HG03066 (cell line): ENCODE measurements at regions not wholly inside any gene's neighbourhood (a gene's known extent, or its start where the extent isn't known, plus 50 kb on each side); places are given as distances from the start of the nearest gene placed in this dataset.

Source experiments
- ATAC-seq: cut with Tn5 transposase; IDR thresholded peaks from one replicate; pipeline ENCODE4 v1.9.1; 2021; ENCODE audit warnings: low read depth; ENCODE audit not compliant: unreplicated experiment

- no peak for ATAC-seq
Observed at GRCh38 chr2:30367232-30368070, 79.6 kb upstream of the LCLAT1 start.

- no peak for ATAC-seq
Observed at GRCh38 chr2:30368258-30368657, 78.8 kb upstream of the LCLAT1 start.

GRCh38 chr2:30371028-30371689 is 75.9 kb upstream of the LCLAT1 start:
- ATAC-seq = no peak

GRCh38 chr2:30371772-30372373 is 75.2 kb upstream of the LCLAT1 start:
- ATAC-seq = no peak

GRCh38 chr2:30372826-30373225 is 74.2 kb upstream of the LCLAT1 start:
- no peak for ATAC-seq

GRCh38 chr2:30373881-30374302 is 73.2 kb upstream of the LCLAT1 start:
- ATAC-seq = no peak

GRCh38 chr2:30374380-30374779 is 72.7 kb upstream of the LCLAT1 start:
- ATAC-seq = no peak

GRCh38 chr2:30375915-30376314 is 71.1 kb upstream of the LCLAT1 start:
- ATAC-seq = no peak

- ATAC-seq = no peak
Observed at GRCh38 chr2:30379481-30379880, 67.6 kb upstream of the LCLAT1 start.

- no peak for ATAC-seq
Observed at GRCh38 chr2:30380824-30381223, 66.2 kb upstream of the LCLAT1 start.

- ATAC-seq = no peak
Observed at GRCh38 chr2:30382162-30382783, 64.8 kb upstream of the LCLAT1 start.

- no peak for ATAC-seq
Observed at GRCh38 chr2:30382995-30383394, 64.1 kb upstream of the LCLAT1 start.

- no peak for ATAC-seq
Observed at GRCh38 chr2:30385327-30385726, 61.7 kb upstream of the LCLAT1 start.

- no peak for ATAC-seq
Observed at GRCh38 chr2:30392097-30392496, 54.9 kb upstream of the LCLAT1 start.

- ATAC-seq = no peak
Observed at GRCh38 chr2:30393510-30393909, 53.5 kb upstream of the LCLAT1 start.

- ATAC-seq = no peak
Observed at GRCh38 chr2:30394096-30394495, 53.0 kb upstream of the LCLAT1 start.

- no peak for ATAC-seq
Observed at GRCh38 chr2:30396436-30397232, 50.4 kb upstream of the LCLAT1 start.
